Prostate gland (tissue), 2 donors: ENCODE measurements at regions not wholly inside any gene's neighbourhood (a gene's known extent, or its start where the extent isn't known, plus 50 kb on each side); places are given as distances from the start of the nearest gene placed in this dataset.

Experiments
- CTCF ChIP-seq, 4 experiments: fragments of 200-600 bp in 2 of 4; fragments of 450-650 bp in 2 of 4; sonication (generic) in 2 of 4; IDR thresholded peaks; 1 replicate in 3 of 4; 2 replicates in 1 of 4; pipeline ENCODE4 v1.5.1; 2016 to 2019; ENCODE audit warnings: antibody characterized with exemption in 4 of 4, mild to moderate bottlenecking in 2 of 4, moderate library complexity in 2 of 4
- POLR2AphosphoS5 ChIP-seq: sonication (generic); formaldehyde crosslinking; IDR thresholded peaks from one replicate; pipeline ENCODE4 v1.6.1; 2017; ENCODE audit warnings: antibody characterized with exemption

- TF ChIP-seq CTCF (IDR thresholded peaks at IDR 0.05), result no peak
- no peak for TF ChIP-seq POLR2AphosphoS5
Observed at GRCh38 chr5:158050421-158050820, 191.5 kb upstream of the CLINT1 start.
